Activated naive CD8-positive, alpha-beta T cell treated with anti-CD3 and anti-CD28 coated beads, Interleukin-2, amount 50 U/mL, for 24 hours (primary cell): ENCODE measurements at regions not wholly inside any gene's neighbourhood (a gene's known extent, or its start where the extent isn't known, plus 50 kb on each side); places are given as distances from the start of the nearest gene placed in this dataset.

Experiments used
- ATAC-seq: fragments of 150-1000 bp; cut with Tn5 transposase; one replicate; pipeline ENCODE4 v1.10.0; 2021
- DNase-seq: peaks from one replicate; pipeline ENCODE4 v3.0.0; 2021
- H3K27ac Mint-ChIP-seq: one replicate; pipeline ENCODE4 v1.8.0; 2021; ENCODE audit warnings: mild to moderate bottlenecking, mixed read lengths
- H3K27me3 Mint-ChIP-seq: one replicate; pipeline ENCODE4 v1.8.0; 2021; ENCODE audit warnings: mixed read lengths
- H3K36me3 Mint-ChIP-seq: one replicate; pipeline ENCODE4 v1.8.0; 2021; ENCODE audit warnings: low read depth, mixed read lengths
- H3K4me1 Mint-ChIP-seq: one replicate; pipeline ENCODE4 v1.8.0; 2021; ENCODE audit warnings: mixed read lengths
- H3K4me3 Mint-ChIP-seq: one replicate; pipeline ENCODE4 v1.8.0; 2021; ENCODE audit warnings: mild to moderate bottlenecking, moderate library complexity, mixed read lengths
- H3K9me3 Mint-ChIP-seq: one replicate; pipeline ENCODE4 v1.8.0; 2021; ENCODE audit warnings: mixed read lengths

DNA sequence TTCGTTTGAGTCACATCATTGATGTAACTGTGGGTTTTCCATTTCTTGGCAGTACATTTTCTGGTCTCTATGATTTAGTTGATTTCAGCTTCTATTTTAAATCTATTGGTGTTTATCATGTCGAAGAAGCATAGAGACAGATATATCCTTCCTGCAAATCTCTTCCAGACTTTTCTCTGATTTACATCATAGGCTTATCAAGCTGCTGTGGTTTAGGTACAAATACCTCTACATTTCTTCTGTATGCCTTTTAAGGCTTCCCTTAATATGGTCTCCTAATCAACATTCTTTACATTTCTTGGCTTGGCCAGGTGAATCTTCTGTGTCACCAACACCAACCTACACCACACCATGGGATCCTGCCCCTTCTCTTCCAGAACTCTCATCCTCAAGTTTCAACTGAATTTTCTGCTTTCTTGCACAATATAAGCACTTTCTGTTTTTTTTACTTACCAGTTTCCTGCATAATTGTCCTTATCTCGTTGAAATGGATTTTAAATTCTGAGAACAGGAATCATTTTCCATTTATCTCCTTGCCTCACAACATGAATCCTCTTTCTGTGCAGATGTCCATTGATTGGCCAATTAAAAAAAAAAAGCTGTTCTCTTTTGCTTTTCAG lies 626.9 kb downstream of the ANKRD50 start:
- Mint-ChIP-seq H3K27ac (no peak overlapping the region), H3K4me1 (no peaks in the 10 kb centered on the region), H3K27me3 (no peaks in the 10 kb centered on the region), H3K9me3 (peaks cover 12% of the 10 kb centered on the region), H3K36me3 (no peaks in the 10 kb centered on the region), H3K4me3 (no peak overlapping the region)
- DNase-seq (no peak), ATAC-seq (no peak)

DNA sequence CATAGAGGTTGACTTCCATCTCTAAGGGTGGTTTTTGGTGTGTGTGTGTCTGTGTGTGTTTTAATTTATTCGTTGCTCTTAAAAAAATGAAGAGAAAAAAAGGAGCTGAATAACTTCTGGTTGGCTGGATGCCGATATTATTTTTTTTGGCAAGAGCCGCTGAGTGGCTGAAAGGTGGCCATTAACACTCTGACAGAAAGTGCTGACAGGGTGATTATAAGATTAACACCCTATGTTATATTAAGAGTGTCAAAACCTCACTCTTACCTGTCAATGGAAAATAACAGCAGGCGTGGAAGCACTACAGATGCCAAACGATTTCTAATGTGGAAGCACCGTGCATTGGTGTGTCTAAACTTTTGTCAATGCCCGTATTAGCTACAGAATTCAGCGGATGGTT lies 622.5 kb downstream of the ANKRD50 start:
- DNase-seq = no peak
- Mint-ChIP-seq H3K36me3 (no peaks in the 10 kb centered on the region), H3K4me3 (no peak overlapping the region), H3K27me3 (no peaks in the 10 kb centered on the region), H3K4me1 (no peaks in the 10 kb centered on the region), H3K9me3 (no peaks in the 10 kb centered on the region), H3K27ac (no peak overlapping the region)
- ATAC-seq = no peak

DNA sequence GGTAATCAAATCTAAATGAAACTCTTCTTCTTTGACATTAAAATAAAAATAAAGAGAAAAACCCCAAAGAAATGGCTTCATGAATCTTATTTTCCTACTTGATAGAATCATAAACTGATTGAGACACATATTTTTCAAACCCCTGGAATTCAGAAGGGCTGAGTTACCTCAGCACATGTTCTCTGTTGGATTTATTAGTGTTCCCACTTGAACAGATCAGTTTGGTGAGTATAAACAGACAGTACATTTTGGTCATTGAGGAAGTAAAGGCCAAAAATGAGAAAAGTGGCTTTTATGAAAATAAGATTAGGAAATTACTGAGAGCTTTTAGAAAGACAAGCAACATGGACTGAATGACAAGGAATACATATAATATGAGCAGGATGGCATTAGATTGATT lies 620.4 kb downstream of the ANKRD50 start:
- no peak for DNase-seq
- no peak overlapping the region for H3K4me3 Mint-ChIP-seq

DNA sequence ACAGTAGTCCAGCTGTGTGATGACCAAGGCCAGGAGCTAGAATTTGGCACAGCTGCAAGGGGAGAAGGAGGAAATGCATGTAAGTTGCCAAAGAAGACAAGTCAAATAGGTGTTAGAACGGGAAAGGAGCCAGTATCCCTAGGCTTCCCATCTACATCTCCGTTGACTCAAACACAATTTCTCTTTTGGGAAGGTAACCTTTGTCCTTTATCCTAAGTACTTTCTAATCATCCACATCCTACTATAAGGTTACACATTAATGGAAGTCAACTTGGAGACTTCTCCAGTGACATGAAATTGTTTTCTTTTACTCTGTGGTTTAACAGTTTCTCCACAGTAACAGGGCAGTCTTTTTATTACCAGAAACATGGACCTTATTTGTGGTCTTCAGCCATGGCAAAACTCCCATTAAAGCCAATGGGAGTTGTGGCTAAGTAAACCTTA lies 620.0 kb downstream of the ANKRD50 start:
- H3K27ac Mint-ChIP-seq = no peak overlapping the region

More for the DNA sequence above, 620.4 kb downstream of the ANKRD50 start:
- Mint-ChIP-seq H3K27me3 (no peaks in the 10 kb centered on the region), H3K27ac (no peak overlapping the region), H3K4me1 (no peaks in the 10 kb centered on the region), H3K36me3 (no peaks in the 10 kb centered on the region), H3K9me3 (no peaks in the 10 kb centered on the region)
- ATAC-seq = no peak

DNA sequence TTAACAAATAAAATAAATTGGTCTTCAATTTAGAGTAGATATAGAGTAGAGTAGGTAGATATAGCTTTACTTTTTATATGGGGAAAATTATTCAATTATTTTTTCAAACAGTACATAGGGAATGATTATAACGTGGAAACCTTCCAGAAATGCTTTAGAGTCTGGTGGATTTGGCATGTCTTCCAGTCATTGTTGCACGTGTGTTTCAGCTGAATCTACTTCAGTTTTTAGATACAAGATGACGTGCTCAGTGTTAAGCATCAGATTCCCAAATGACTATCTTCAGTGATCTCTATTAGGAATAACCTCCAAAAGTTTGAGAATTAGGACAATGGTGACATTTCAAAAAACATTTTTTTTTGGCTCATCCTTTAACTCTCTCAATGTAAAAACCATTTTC lies 616.9 kb downstream of the ANKRD50 start:
- H3K4me3 Mint-ChIP-seq = no peak overlapping the region
- H3K27me3 Mint-ChIP-seq = no peaks in the 10 kb centered on the region
- H3K4me1 Mint-ChIP-seq = no peaks in the 10 kb centered on the region
- H3K9me3 Mint-ChIP-seq = no peaks in the 10 kb centered on the region
- no peak for ATAC-seq
- DNase-seq = no peak
- H3K27ac Mint-ChIP-seq = no peak overlapping the region
- no peaks in the 10 kb centered on the region for H3K36me3 Mint-ChIP-seq

More for the DNA sequence above, 620.0 kb downstream of the ANKRD50 start:
- H3K4me3 Mint-ChIP-seq = no peak overlapping the region
- H3K4me1 Mint-ChIP-seq = no peaks in the 10 kb centered on the region
- ATAC-seq (no peak), DNase-seq (no peak)
- no peaks in the 10 kb centered on the region for H3K36me3 Mint-ChIP-seq
- no peaks in the 10 kb centered on the region for H3K27me3 Mint-ChIP-seq
- no peaks in the 10 kb centered on the region for H3K9me3 Mint-ChIP-seq

DNA sequence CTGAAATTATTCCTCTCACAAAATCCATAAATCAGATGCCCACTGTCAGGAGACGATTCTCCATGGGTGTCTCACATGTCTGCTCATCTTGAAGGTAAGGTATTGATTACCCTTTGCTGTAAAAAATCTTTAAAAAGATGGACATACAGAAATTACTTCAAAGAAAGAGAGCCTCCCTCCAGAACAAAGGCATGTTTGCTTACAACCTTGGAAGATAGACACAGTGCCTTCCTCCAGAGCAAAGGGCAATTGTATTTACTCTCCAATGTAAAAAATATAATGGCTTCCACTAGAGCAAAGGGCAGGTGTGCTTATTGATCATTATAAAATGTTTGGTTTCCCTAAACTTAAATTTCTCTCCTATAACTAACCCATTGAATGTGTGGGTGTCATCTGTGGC lies 616.2 kb downstream of the ANKRD50 start:
- no peak for ATAC-seq
- H3K27me3 Mint-ChIP-seq = no peaks in the 10 kb centered on the region
- H3K4me1 Mint-ChIP-seq = no peaks in the 10 kb centered on the region
- no peak for DNase-seq
- H3K4me3 Mint-ChIP-seq = no peak overlapping the region
- no peaks in the 10 kb centered on the region for H3K9me3 Mint-ChIP-seq
- H3K27ac Mint-ChIP-seq = no peak overlapping the region
- no peaks in the 10 kb centered on the region for H3K36me3 Mint-ChIP-seq

DNA sequence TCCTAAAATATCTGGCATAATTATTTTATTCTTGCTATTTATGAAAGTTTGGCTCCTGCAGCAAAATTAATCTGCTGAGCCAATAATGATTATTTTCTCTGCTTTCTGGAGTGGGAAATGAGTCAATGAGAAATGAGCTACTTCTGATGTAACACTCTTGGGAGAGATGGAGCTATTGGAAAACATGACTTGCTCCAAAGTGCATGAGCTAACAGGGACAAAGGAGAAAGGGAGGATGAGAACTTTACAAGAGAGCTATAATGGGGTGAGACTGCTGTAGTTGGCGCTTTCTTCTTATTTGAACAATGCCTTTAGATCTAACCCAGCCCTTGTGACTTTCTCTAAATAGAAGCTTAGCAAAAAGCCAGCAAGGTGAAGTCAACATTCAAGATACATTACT lies 615.1 kb downstream of the ANKRD50 start:
- DNase-seq = no peak
- no peak for ATAC-seq
- H3K36me3 Mint-ChIP-seq = no peaks in the 10 kb centered on the region
- H3K4me1 Mint-ChIP-seq = no peaks in the 10 kb centered on the region
- no peaks in the 10 kb centered on the region for H3K27me3 Mint-ChIP-seq
- no peak overlapping the region for H3K27ac Mint-ChIP-seq
- H3K4me3 Mint-ChIP-seq = no peak overlapping the region
- no peaks in the 10 kb centered on the region for H3K9me3 Mint-ChIP-seq

DNA sequence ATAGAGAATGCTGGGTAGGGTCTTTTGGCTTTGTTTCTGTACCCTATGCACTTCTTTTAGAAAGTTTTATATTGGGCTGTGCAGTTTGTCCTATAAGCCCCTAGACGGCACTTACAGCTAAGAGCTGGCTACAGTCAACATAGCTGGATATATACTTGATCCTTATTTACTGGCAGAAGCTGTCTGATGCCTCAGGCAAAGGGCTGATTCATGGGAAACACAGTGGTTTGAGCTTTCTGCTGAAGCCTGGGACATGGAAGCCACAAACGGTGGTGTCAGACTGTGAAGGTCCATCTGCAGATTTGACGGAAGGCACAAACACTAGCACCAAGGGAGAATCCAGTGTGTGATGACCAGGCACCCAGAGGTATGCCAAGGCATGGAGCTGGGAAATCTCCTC lies 608.4 kb downstream of the ANKRD50 start:
- ATAC-seq (no peak), DNase-seq (no peak)
- Mint-ChIP-seq H3K9me3 (peaks cover 3% of the 10 kb centered on the region), H3K4me3 (no peak overlapping the region), H3K27me3 (no peaks in the 10 kb centered on the region), H3K4me1 (no peaks in the 10 kb centered on the region), H3K27ac (no peak overlapping the region), H3K36me3 (no peaks in the 10 kb centered on the region)

DNA sequence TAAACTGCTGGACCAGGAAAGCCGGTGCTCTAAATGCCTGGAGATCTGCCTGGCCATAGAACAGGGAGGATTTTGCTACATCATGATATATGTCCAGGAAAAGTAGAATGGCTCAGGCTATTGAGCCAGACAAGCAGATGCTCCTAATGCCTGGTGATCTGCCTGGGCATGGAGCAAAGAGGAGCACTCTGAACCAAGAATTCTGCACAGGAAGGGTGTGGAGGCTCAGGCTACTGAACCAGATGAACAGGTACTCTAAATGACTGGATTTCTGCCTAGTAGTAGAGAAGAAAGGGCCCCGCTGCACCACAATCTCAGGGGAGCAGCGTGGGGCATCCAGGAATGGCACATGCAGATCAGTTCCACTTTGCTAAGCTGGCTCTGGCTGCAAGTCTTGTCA lies 607.9 kb downstream of the ANKRD50 start:
- no peak overlapping the region for H3K4me3 Mint-ChIP-seq

DNA sequence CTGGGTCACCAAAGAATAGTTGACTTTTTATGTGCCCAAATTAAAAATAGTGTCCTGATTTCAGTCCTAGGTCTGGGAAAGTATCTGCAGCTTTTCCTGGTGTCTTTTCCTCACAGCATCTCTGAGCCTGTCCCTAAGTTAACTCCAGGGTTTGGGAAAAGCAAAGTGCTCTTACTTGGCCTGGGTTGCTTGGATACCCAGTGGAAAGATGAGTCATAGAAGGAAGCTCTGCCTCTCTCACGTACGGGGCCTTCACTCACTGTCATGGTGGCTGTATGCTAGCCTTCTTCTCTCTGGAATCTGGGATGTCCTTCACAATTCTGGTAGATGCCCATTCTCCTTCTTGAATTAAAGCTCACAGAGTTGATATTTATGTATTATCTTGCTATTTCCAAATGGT lies 607.3 kb downstream of the ANKRD50 start:
- Mint-ChIP-seq H3K36me3 (no peaks in the 10 kb centered on the region), H3K4me1 (no peaks in the 10 kb centered on the region), H3K27me3 (no peaks in the 10 kb centered on the region), H3K9me3 (peaks cover 3% of the 10 kb centered on the region), H3K27ac (no peak overlapping the region), H3K4me3 (no peak overlapping the region)
- DNase-seq (no peak), ATAC-seq (no peak)

More for the DNA sequence above, 607.9 kb downstream of the ANKRD50 start:
- peaks cover 3% of the 10 kb centered on the region for H3K9me3 Mint-ChIP-seq
- no peaks in the 10 kb centered on the region for H3K27me3 Mint-ChIP-seq
- H3K4me1 Mint-ChIP-seq = no peaks in the 10 kb centered on the region
- H3K27ac Mint-ChIP-seq = no peak overlapping the region
- ATAC-seq = no peak
- no peaks in the 10 kb centered on the region for H3K36me3 Mint-ChIP-seq
- no peak for DNase-seq

DNA sequence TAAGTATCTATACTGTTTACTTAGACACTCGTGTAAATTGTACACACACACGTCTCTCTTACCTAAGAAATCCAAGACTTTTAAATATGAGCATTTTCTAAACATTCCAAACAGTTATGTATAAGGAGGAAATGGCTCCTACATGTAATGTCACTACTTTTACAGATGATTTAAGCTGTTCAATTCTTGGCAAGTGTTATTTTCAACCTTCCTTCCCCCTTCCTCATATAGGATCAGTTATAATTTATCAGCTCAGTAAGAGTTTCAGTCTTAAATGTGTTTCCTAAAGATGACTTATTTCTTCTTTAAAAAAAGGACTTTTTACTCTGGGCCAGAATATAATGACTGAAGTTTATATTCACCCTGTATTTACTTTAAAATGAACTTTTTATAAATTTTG lies 601.1 kb downstream of the ANKRD50 start:
- no peaks in the 10 kb centered on the region for H3K36me3 Mint-ChIP-seq
- H3K9me3 Mint-ChIP-seq = no peaks in the 10 kb centered on the region
- no peak overlapping the region for H3K27ac Mint-ChIP-seq
- H3K4me3 Mint-ChIP-seq = no peak overlapping the region
- no peak for DNase-seq
- no peaks in the 10 kb centered on the region for H3K27me3 Mint-ChIP-seq
- no peak for ATAC-seq
- no peaks in the 10 kb centered on the region for H3K4me1 Mint-ChIP-seq

DNA sequence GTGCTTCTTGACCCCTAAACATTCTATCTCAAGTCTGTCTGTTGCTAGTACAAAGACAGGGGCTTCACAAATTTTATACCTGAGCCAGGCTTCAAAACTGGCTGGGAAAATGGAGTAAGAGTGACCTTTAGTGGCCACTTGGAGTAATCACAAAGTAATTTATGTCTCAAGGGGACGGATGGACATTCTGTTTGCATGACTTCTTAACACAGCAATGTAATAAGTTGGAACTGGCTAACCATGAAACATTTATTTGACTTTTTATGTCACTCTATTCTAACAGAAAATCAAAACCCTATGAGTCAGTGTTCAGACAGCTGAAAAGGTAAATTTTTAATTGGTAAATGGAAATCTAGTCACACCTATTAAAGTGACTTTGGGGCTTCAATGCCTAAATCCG lies 600.6 kb downstream of the ANKRD50 start:
- H3K36me3 Mint-ChIP-seq = no peaks in the 10 kb centered on the region
- ATAC-seq = no peak
- no peaks in the 10 kb centered on the region for H3K9me3 Mint-ChIP-seq
- H3K4me3 Mint-ChIP-seq = no peak overlapping the region
- no peaks in the 10 kb centered on the region for H3K4me1 Mint-ChIP-seq
- H3K27me3 Mint-ChIP-seq = no peaks in the 10 kb centered on the region
- no peak for DNase-seq
- H3K27ac Mint-ChIP-seq = no peak overlapping the region

DNA sequence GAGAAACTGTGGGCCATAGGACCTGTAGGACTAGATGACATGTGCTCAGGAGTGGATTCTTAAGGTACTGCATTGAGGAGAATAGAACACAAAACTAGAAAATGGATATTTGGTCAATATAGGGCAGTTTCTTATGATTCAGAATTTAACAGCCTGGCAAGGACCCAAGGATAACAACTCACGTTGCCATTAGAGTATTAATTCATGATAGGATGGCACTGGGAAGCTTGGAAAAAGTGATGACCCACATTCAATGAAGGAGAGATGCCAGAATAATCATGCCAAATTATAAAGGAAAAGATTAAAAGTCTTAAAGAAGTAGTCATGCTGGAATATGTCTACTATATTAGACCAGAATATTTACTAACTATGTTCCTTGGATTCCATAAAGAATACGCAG lies 594.5 kb downstream of the ANKRD50 start:
- Mint-ChIP-seq H3K27me3 (no peaks in the 10 kb centered on the region), H3K4me3 (no peak overlapping the region), H3K36me3 (no peaks in the 10 kb centered on the region), H3K27ac (no peak overlapping the region), H3K4me1 (no peaks in the 10 kb centered on the region), H3K9me3 (no peaks in the 10 kb centered on the region)
- no peak for DNase-seq
- ATAC-seq = no peak

DNA sequence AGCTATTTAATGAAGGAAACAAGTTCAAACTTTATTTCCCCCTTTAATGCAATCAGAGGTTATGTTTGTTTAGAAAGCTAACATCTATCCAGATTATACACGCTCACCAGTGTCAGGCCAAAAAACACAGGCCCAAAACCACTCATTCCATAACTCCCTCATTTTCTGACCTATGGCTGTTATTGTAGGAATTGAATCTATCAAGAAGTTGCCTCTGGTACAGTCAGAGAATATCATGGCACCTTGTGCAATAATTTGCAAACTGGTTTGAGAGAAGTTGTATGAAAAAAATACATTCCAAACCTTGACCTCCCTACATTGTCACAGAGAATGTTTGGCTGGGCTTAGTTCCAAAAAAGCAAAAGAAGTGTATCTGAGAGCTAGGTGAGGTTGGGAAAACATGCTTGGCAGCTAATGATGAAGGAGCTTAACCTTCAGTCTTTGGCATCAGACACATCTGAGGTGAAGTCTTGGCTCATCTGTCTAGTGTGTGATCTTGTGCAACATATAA lies 591.0 kb downstream of the ANKRD50 start:
- H3K36me3 Mint-ChIP-seq = no peaks in the 10 kb centered on the region
- no peak overlapping the region for H3K27ac Mint-ChIP-seq
- no peaks in the 10 kb centered on the region for H3K4me1 Mint-ChIP-seq
- no peak for ATAC-seq
- H3K27me3 Mint-ChIP-seq = no peaks in the 10 kb centered on the region
- H3K9me3 Mint-ChIP-seq = no peaks in the 10 kb centered on the region
- DNase-seq = no peak
- H3K4me3 Mint-ChIP-seq = no peak overlapping the region

DNA sequence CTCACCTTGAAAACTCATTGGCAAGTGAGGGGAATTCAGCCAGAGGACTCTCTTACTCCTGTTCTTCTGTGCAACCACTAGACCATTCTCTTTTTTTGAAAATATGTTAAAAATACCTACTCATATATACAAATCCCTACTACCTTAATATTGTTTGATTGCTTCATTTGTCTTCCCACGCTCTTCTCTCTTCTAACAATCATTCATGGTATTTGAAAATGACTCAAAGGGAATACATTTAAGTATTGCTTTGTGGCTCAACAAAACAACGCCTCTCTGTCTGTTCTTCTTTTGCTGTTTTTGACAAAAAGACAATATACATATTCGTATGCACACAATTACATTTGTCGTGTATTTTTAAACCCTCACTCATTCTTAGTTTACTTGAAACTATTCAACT lies 589.4 kb downstream of the ANKRD50 start:
- Mint-ChIP-seq H3K27ac (no peak overlapping the region), H3K4me3 (no peak overlapping the region), H3K9me3 (no peaks in the 10 kb centered on the region), H3K27me3 (no peaks in the 10 kb centered on the region), H3K4me1 (no peaks in the 10 kb centered on the region), H3K36me3 (no peaks in the 10 kb centered on the region)
- ATAC-seq (no peak), DNase-seq (no peak)

DNA sequence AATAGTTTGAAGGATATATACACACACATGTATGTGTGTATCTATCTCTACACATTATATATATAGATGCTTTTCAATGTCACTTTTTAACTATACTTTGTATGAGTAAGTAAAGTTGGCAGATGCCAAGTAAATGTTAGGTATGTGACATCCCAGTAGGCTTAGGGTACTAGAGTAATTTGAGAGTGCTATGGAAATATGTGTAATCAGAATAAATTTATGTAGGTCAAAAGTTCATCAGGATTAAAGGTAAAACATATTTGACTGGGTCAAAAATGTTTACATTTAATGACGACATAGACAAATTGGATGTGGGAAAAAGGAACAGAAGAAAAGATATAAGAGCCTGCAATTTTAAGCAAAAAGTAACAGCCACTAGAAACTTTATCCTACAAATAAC lies 588.8 kb downstream of the ANKRD50 start:
- Mint-ChIP-seq H3K9me3 (peaks cover 4% of the 10 kb centered on the region), H3K4me3 (no peak overlapping the region), H3K36me3 (no peaks in the 10 kb centered on the region), H3K27me3 (no peaks in the 10 kb centered on the region), H3K27ac (no peak overlapping the region), H3K4me1 (no peaks in the 10 kb centered on the region)
- ATAC-seq = no peak
- no peak for DNase-seq
